Mammary epithelial cell (primary cell): ENCODE measurements at regions not wholly inside any gene's neighbourhood (a gene's known extent, or its start where the extent isn't known, plus 50 kb on each side); places are given as distances from the start of the nearest gene placed in this dataset.

Source experiments
- CTCF ChIP-seq, 2 donors: IDR thresholded peaks in 1 of 2; conservative IDR thresholded peaks in 1 of 2; 2 replicates each; pipeline ENCODE4 v1.5.1; 2011 to 2012; ENCODE audit warnings: inconsistent platforms in 2 of 2, low read length in 2 of 2, mild to moderate bottlenecking in 2 of 2, control low read depth in 1 of 2, low read depth in 1 of 2; ENCODE audit not compliant: insufficient read depth in 1 of 2; ENCODE audit errors: extremely low read depth in 1 of 2
- EZH2 ChIP-seq: IDR thresholded peaks from 2 replicates; pipeline ENCODE4 v1.6.1; 2012; ENCODE audit warnings: low read length, inconsistent platforms, borderline replicate concordance

GRCh38 chr11:130710497-130711012 is 205.7 kb downstream of the SNX19 start:
- no peak for TF ChIP-seq CTCF (conservative IDR thresholded peaks at IDR 0.05 in 1 of 2, IDR thresholded peaks at IDR 0.05 in 1 of 2; ENCODE audit: extremely low read depth in 1 of 2, insufficient read depth in 1 of 2, low read depth in 1 of 2, low read length in 2 of 2)
- TF ChIP-seq EZH2 = no peak
